Ovary (tissue), 7 donors: ENCODE measurements at regions not wholly inside any gene's neighbourhood (a gene's known extent, or its start where the extent isn't known, plus 50 kb on each side); places are given as distances from the start of the nearest gene placed in this dataset.
A peak's percentile ranks its signal among the peaks of the same experiment; 100 is the strongest.

Experiments used
- DNase-seq, 5 donors: peaks; one replicate each; pipeline ENCODE4 v3.0.0-alpha.2; 2019 to 2020
- H3K27ac ChIP-seq, 2 donors: fragments of 200-600 bp; one replicate each; pipeline versions ENCODE4 v1.5.1 to v1.8.0; 2019 to 2022
- H3K27me3 ChIP-seq: fragments of 200-600 bp; one replicate; pipeline ENCODE4 v1.8.0; 2022
- H3K36me3 ChIP-seq: fragments of 200-600 bp; sonication (generic); one replicate; pipeline ENCODE4 v1.5.1; 2019
- H3K4me1 ChIP-seq: one replicate; pipeline ENCODE4 v1.8.1; 2013; ENCODE audit warnings: mild to moderate bottlenecking, moderate library complexity; ENCODE audit not compliant: insufficient read depth
- H3K4me3 ChIP-seq: fragments of 200-600 bp; sonication (generic); one replicate; pipeline ENCODE4 v1.5.1; 2017
- H3K9me3 ChIP-seq, 2 donors: fragments of 200-600 bp in 1 of 2; sonication (generic) in 1 of 2; one replicate each; pipeline versions ENCODE4 v1.5.1 to v1.8.1; 2013 to 2019; ENCODE audit warnings: mild to moderate bottlenecking in 1 of 2, moderate library complexity in 1 of 2
- CTCF ChIP-seq, 3 donors: fragments of 450-650 bp in 2 of 3; fragments of 200-600 bp in 1 of 3; IDR thresholded peaks; one replicate each; pipeline versions ENCODE4 v1.5.1 to v1.8.0; 2016 to 2022; ENCODE audit warnings: antibody characterized with exemption in 3 of 3, mild to moderate bottlenecking in 1 of 3
- EP300 ChIP-seq: sonication (generic); formaldehyde crosslinking; IDR thresholded peaks from one replicate; pipeline ENCODE4 v1.6.1; 2017; ENCODE audit warnings: antibody characterized with exemption
- POLR2A ChIP-seq: fragments of 450-650 bp; IDR thresholded peaks from one replicate; pipeline ENCODE4 v1.6.1; 2017; ENCODE audit warnings: antibody characterized with exemption, mild to moderate bottlenecking, moderate library complexity
- WGBS, 3 donors: extraction: QIAGEN DNeasy Blood & Tissue Kit in 1 of 3; methylation state at CpG; one replicate each; pipeline versions ENCODE4 v1.1.5 to v1.1.7; 2013 to 2017; 5-methylcytosine and 5-hydroxymethylcytosine counted together
- intact Hi-C, 4 donors: fragments of 100-400 bp; cut with DNase I; formaldehyde crosslinking; loops; one replicate each; pipeline versions ENCODE4 v1.11.0 to v1.15.1; 2022 to 2023
- donor health status: DM: no; HTN: no; CAD: no; lungs with moderate emphysema.
- donor health status: DM: no; HTN: no; CAD: no.
- donor health status: Bipolar disorder and iron deficiency.
- donor health status: DM: no; HTN: no; CAD: no.
- donor health status: DM: yes; HTN: yes; CAD: no.

- peak overlapping the region in 1 of 2 donors; percentile 26 for H3K27ac ChIP-seq
- no peak for DNase-seq
- H3K4me1 ChIP-seq = peaks cover 6% of the 10 kb centered on the region
- TF ChIP-seq CTCF (IDR thresholded peaks at IDR 0.05) (no peak), EP300 (no peak), POLR2A (no peak)
- no peaks in the 10 kb centered on the region for H3K9me3 ChIP-seq
- H3K27me3 ChIP-seq = no peaks in the 10 kb centered on the region
- intact Hi-C loops = no loop called here
- no peaks in the 10 kb centered on the region for H3K36me3 ChIP-seq
- H3K4me3 ChIP-seq = no peak overlapping the region
- WGBS, 3 donors = 70 to 78% (median 72%) methylated on average over 9 of the region's 9 CpGs
These were observed 73.0 kb upstream of the SFMBT2 start for GRCh38 chr10:7483848-7484247.

GRCh38 chr10:7482992-7483391 is 72.2 kb upstream of the SFMBT2 start:
- intact Hi-C loops = no loop called here
- Histone ChIP-seq H3K27me3 (no peaks in the 10 kb centered on the region), H3K4me1 (peaks cover 4% of the 10 kb centered on the region), H3K27ac (no peak overlapping the region), H3K9me3 (no peaks in the 10 kb centered on the region), H3K36me3 (no peaks in the 10 kb centered on the region), H3K4me3 (no peak overlapping the region)
- WGBS, 3 donors = 92 to 93% (median 93%) methylated on average over 8 of the region's 8 CpGs
- TF ChIP-seq EP300 (no peak), POLR2A (no peak), CTCF (IDR thresholded peaks at IDR 0.05) (no peak)
- DNase-seq = no peak

GRCh38 chr10:7481368-7481765 is 70.5 kb upstream of the SFMBT2 start:
- H3K9me3 ChIP-seq = no peaks in the 10 kb centered on the region
- TF ChIP-seq CTCF (IDR thresholded peaks at IDR 0.05) (no peak), EP300 (no peak), POLR2A (no peak)
- no peak overlapping the region for H3K27ac ChIP-seq
- DNase-seq = no peak
- no peaks in the 10 kb centered on the region for H3K36me3 ChIP-seq
- 63 to 64% (median 64%) methylated on average over 5 of the region's 5 CpGs for WGBS, 3 donors
- no peaks in the 10 kb centered on the region for H3K27me3 ChIP-seq
- intact Hi-C loops = no loop called here
- H3K4me3 ChIP-seq = no peak overlapping the region
- peaks cover 2% of the 10 kb centered on the region for H3K4me1 ChIP-seq

- Histone ChIP-seq H3K27ac (no peak overlapping the region), H3K4me3 (no peak overlapping the region), H3K36me3 (no peaks in the 10 kb centered on the region), H3K4me1 (peaks cover 2% of the 10 kb centered on the region), H3K9me3 (no peaks in the 10 kb centered on the region), H3K27me3 (no peaks in the 10 kb centered on the region)
- intact Hi-C loops = no loop called here
- TF ChIP-seq CTCF (IDR thresholded peaks at IDR 0.05) (no peak), POLR2A (no peak), EP300 (no peak)
- no peak for DNase-seq
- WGBS, 3 donors = 57 to 70% (median 63%) methylated on average over 8 of the region's 8 CpGs
These were observed 70.0 kb upstream of the SFMBT2 start for GRCh38 chr10:7480742-7481367.
